ENCODE measurements at regions not wholly inside any gene's neighbourhood (a gene's known extent, or its start where the extent isn't known, plus 50 kb on each side); places are given as distances from the start of the nearest gene placed in this dataset.
"Not testable (repeated sequence)": the region's sequence is repeated elsewhere in the genome, so short reads cannot be mapped to it uniquely, and the experiment has no call there.

- no peak for DNase-seq
These were observed 486.1 kb downstream of the UQCRFS1 start for GRCh38 chr19:28726533-28727479.

DNA sequence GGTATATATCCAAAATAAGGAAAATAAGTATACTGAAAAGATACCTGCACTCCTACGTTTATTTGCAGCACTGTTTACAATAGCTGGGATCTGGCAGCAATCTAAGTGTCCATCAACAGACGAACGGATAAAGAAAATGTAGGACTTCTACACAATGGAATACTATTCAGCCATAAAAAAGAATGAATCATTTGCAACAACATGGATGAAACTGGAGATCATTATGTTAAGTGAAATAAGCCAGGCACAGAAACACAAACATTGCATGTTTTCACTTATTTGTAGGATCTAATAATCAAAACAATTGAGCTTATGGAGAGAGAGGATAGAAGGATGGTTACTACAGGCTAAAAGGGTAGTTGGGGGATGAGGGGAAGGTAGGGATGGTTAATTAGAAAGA lies 494.0 kb downstream of the UQCRFS1 start:
- DNase-seq: no peak

GRCh38 chr19:28715157-28715556 lies 497.8 kb downstream of the UQCRFS1 start:
- no peak for DNase-seq

- no peak for DNase-seq
These were observed 501.5 kb downstream of the UQCRFS1 start for GRCh38 chr19:28711411-28711810.

DNA sequence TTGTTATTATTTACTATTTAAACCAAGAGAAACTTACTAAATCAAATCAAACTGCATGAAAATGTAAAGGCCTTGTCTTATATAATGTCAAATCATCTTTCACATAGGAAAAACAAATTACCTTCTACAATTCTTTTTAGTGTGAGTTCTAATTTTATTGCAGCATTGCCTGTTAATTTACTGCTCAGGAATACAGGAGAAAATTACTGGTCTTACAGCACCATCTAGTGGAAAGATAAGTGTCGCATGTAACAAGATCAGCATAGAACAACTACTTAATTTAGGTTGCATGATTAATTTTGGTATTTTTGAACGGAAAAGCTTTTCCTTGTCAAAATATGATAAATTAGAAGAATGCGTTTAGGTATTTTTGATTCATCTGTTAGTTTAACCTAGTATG lies 502.7 kb downstream of the UQCRFS1 start:
- DNase-seq: no peak

GRCh38 chr19:28706693-28707092 lies 506.3 kb downstream of the UQCRFS1 start:
- no peak for DNase-seq

DNA sequence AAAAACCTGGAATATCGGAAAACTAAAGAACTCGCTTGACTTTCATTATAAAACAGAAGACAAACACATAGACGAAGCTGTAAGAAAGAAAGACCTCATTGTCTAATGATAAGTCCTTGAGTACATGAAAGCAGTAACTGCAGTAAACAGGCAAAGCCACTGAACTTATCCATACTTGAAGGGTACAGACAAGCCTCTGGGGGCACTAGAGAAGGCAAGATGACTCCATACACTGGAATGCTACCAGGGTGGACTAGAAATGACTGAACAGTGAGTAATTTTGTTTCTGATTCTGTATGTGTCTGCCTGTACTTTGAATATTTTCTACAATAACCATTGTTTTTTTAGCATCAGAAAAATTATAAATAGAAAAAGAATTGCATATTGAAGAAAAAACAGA lies 507.9 kb downstream of the UQCRFS1 start:
- DNase-seq: no peak

DNA sequence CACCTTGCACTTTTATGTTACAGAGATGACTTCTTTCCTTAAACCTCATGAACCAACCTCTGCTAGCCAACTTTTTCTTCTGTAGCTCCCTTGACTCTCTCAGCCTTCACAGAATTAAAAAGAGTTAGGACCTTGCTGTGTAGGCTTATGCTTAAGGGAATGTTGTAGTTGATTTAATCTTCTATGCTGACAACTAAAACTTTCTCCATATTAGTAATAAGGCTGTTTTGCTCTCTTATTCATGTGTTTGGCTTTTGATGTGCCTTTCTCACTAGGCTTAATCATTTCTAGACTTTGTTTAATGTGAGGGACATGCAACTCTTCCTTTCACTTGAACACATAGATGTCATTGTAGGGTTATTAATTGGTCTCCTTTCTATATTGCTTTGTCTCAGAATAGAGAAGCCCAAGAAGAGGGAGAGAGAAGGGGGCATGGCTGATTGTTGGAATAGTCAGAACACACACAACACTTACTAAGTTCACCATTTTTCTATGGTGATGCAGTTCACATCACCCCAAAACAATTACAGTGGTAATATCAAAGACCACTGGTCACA lies 509.5 kb downstream of the UQCRFS1 start:
- DNase-seq: no peak

GRCh38 chr19:28701491-28701890 lies 511.5 kb downstream of the UQCRFS1 start:
- no peak for DNase-seq

GRCh38 chr19:28700176-28700575 lies 512.8 kb downstream of the UQCRFS1 start:
- no peak for DNase-seq

DNA sequence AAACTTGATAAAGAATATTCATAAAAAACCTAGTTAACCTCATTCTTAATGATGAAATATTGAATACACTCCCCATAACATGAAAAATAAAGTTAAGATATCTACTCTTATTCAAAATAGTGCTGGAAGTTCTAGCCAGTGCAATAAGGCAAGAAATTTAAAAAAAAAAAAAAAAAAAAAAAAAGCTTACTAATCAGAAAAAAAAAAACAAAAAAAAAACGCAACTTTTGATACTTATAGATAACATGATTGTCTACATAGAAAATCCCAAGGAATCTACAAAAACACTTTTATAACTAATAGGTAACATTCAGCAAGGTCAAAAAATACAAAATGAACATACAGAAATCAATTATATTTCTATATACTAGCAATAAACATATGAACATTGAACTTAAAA lies 515.6 kb downstream of the UQCRFS1 start:
- DNase-seq: no peak

DNA sequence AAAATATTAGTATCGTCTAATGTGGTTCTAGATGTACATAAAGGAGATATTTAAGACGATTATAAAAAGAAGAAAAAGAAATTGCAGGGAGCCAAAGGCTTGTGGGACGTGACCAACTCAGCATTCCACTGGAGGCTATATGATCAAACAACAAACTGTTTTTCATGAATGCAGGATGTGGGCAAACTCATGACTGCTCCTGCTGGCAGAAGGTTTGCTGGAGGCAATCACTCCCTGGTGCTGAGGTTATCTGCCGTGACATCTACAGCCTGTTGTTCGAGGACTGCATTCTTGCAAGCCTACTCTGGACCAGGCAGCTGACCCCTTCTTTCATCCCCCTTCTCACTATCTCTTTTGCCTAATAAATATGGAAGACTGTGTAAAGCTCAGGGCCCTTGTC lies 518.1 kb downstream of the UQCRFS1 start:
- DNase-seq: no peak

DNA sequence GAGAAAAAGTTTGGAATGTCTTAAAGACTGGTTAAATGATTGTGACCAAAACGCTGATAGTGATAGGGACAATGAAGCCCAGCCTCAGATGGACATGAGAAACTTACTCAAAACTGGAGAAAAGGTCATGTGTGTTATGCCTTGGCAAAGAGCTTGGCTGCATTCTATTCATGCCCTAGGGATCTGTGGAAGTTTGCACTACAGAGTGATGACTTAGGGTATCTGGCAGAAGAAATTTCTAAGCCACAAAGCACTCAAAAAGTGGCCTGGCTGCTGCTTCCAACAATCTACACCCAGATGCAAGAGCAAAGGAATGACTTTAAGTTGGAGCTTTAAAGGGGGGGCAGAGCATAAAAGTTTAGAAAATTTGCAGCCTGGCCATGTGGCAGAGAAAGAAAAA lies 521.3 kb downstream of the UQCRFS1 start:
- DNase-seq: no peak

- DNase-seq: not testable (repeated sequence)
These were observed 523.5 kb downstream of the UQCRFS1 start for GRCh38 chr19:28689464-28689863.

- no peak for DNase-seq
These were observed 525.7 kb downstream of the UQCRFS1 start for GRCh38 chr19:28687296-28687695.

- DNase-seq: no peak
These were observed 526.2 kb downstream of the UQCRFS1 start for GRCh38 chr19:28686756-28687155.

GRCh38 chr19:28685802-28686201 lies 527.1 kb downstream of the UQCRFS1 start:
- no peak for DNase-seq

- DNase-seq: not testable (repeated sequence)
These were observed 527.9 kb downstream of the UQCRFS1 start for GRCh38 chr19:28685077-28685476.

DNA sequence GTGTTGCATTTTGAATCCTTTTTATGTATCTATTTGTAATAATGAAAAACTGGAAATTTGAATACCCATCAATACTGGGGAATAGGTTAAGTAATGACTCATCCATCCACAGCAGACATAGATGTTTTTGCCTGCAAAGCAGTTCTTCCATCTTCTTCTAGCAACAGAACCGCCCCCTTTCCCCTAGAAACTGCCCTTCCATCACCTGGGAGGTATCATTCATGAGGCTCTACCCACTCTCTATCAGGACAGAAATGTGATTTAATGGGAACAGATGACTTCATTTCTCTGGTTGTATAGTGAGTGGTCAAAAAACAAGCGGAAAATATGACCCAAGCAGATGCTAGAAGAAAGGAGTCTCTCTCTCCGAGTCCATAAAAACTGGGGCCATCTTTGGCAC lies 532.8 kb downstream of the UQCRFS1 start:
- no peak for DNase-seq

DNA sequence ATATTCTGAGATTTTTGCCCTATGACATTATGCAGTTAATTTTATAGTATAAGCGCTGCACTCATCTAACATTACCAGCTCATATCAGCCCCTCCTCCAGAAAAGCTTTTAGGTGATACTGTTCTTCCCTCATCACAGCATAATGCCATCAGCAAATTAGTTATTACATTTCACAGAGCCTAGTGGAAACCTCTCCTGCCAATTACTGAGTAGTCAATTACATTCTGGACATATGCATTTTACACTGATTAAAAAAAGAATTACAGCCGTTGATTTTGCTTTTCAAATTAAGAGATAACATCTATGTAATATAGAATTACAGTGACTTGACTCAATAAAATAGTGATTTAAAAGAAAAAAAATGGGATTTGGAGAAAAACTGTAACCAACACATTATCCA lies 542.1 kb downstream of the UQCRFS1 start:
- DNase-seq: no peak

GRCh38 chr19:28669804-28670203 lies 543.1 kb downstream of the UQCRFS1 start:
- no peak for DNase-seq

GRCh38 chr19:28667348-28667977 lies 545.5 kb downstream of the UQCRFS1 start:
- DNase-seq: no peak

- no peak for DNase-seq
These were observed 547.2 kb downstream of the UQCRFS1 start for GRCh38 chr19:28665748-28666147.

- no peak for DNase-seq
These were observed 556.3 kb downstream of the UQCRFS1 start for GRCh38 chr19:28656644-28657043.
